Astrocyte (in vitro differentiated cells and primary cell): ENCODE measurements at regions not wholly inside any gene's neighbourhood (a gene's known extent, or its start where the extent isn't known, plus 50 kb on each side); places are given as distances from the start of the nearest gene placed in this dataset.
A peak's percentile ranks its signal among the peaks of the same experiment; 100 is the strongest.

Source experiments
- DNase-seq: peaks from one replicate; pipeline ENCODE4 v3.0.0-alpha.2; 2010; ENCODE audit warnings: low read depth
- FAIRE-seq: peaks from 2 replicates; lab custom pipeline; 2011; peaks lifted over from hg19 to GRCh38; lab: Jason Lieb, UNC
- H2AFZ ChIP-seq: 2 replicates; pipeline ENCODE4 v1.6.0; 2012; ENCODE audit warnings: low read depth, low read length, inconsistent platforms
- H3K27ac ChIP-seq: 2 replicates; pipeline ENCODE4 v1.5.1; 2011; ENCODE audit warnings: low read depth, low read length, inconsistent platforms
- H3K27me3 ChIP-seq: 2 replicates; pipeline ENCODE4 v1.6.0; 2011; ENCODE audit warnings: low read length, inconsistent platforms; ENCODE audit not compliant: insufficient read depth
- H3K36me3 ChIP-seq: 2 replicates; pipeline ENCODE4 v1.5.1; 2011; ENCODE audit warnings: low read length, inconsistent platforms; ENCODE audit not compliant: insufficient read depth
- H3K4me1 ChIP-seq: 2 replicates; pipeline ENCODE4 v1.5.1; 2011; ENCODE audit warnings: low read length, inconsistent platforms; ENCODE audit not compliant: insufficient read depth
- H3K4me2 ChIP-seq: 2 replicates; pipeline ENCODE4 v1.6.0; 2012; ENCODE audit warnings: low read length, inconsistent platforms
- H3K4me3 ChIP-seq: 2 replicates; pipeline ENCODE4 v1.5.1; 2011; ENCODE audit warnings: low read depth, mild to moderate bottlenecking, low read length, inconsistent platforms; ENCODE audit not compliant: insufficient read depth
- H3K79me2 ChIP-seq: 2 replicates; pipeline ENCODE4 v1.6.0; 2012; ENCODE audit warnings: mild to moderate bottlenecking, low read length, inconsistent platforms; ENCODE audit not compliant: insufficient read depth
- H3K9ac ChIP-seq: 2 replicates; pipeline ENCODE4 v1.6.0; 2012; ENCODE audit warnings: mild to moderate bottlenecking, low read length, inconsistent platforms
- H3K9me3 ChIP-seq: 2 replicates; pipeline ENCODE4 v1.5.1; 2012; ENCODE audit warnings: low read depth, mild to moderate bottlenecking, low read length, inconsistent platforms; ENCODE audit not compliant: insufficient read depth
- H4K20me1 ChIP-seq: 2 replicates; pipeline ENCODE4 v1.6.0; 2012; ENCODE audit warnings: low read length, inconsistent platforms; ENCODE audit not compliant: insufficient read depth
- H3K27ac Mint-ChIP-seq: one replicate; pipeline ENCODE4 v1.8.0; 2021; ENCODE audit warnings: mild to moderate bottlenecking, mixed read lengths; ENCODE audit not compliant: unreplicated experiment
- H3K27me3 Mint-ChIP-seq: one replicate; pipeline ENCODE4 v1.8.0; 2021; ENCODE audit warnings: low read depth, mixed read lengths; ENCODE audit not compliant: unreplicated experiment
- H3K36me3 Mint-ChIP-seq: one replicate; pipeline ENCODE4 v1.8.0; 2021; ENCODE audit warnings: low read depth, mixed read lengths; ENCODE audit not compliant: unreplicated experiment
- H3K4me1 Mint-ChIP-seq: one replicate; pipeline ENCODE4 v1.8.0; 2021; ENCODE audit warnings: low read depth, mixed read lengths; ENCODE audit not compliant: unreplicated experiment
- H3K4me3 Mint-ChIP-seq: one replicate; pipeline ENCODE4 v1.8.0; 2021; ENCODE audit warnings: mild to moderate bottlenecking, moderate library complexity, mixed read lengths; ENCODE audit not compliant: unreplicated experiment
- H3K9me3 Mint-ChIP-seq: one replicate; pipeline ENCODE4 v1.8.0; 2021; ENCODE audit warnings: mild to moderate bottlenecking, mixed read lengths; ENCODE audit not compliant: unreplicated experiment
- CTCF ChIP-seq: IDR thresholded peaks from 2 replicates; pipeline ENCODE4 v1.5.1; 2011; ENCODE audit warnings: low read depth, mild to moderate bottlenecking, inconsistent platforms, low read length, moderate library complexity; ENCODE audit not compliant: insufficient read depth
- EZH2 ChIP-seq: IDR thresholded peaks from 2 replicates; pipeline ENCODE4 v1.6.1; 2012; ENCODE audit warnings: mild to moderate bottlenecking, low read length, inconsistent platforms; ENCODE audit not compliant: insufficient read depth

GRCh38 chr21:38170704-38171682, 85.8 kb upstream of the KCNJ15 start:
- Histone ChIP-seq H3K36me3 (no peaks in the 10 kb centered on the region), H3K9me3 (no peaks in the 10 kb centered on the region), H3K27ac (peak overlapping the region; percentile 59), H3K9ac (peak overlapping the region; percentile 25), H3K4me1 (peaks cover 23% of the 10 kb centered on the region), H3K79me2 (no peaks in the 10 kb centered on the region), H3K27me3 (no peaks in the 10 kb centered on the region), H4K20me1 (no peaks in the 10 kb centered on the region), H3K4me2 (peak overlapping the region; percentile 68), H2AFZ (peak overlapping the region; percentile 28), H3K4me3 (no peak overlapping the region)
- Mint-ChIP-seq H3K27ac (peak overlapping the region; percentile 95), H3K4me1 (peaks cover 51% of the 10 kb centered on the region), H3K9me3 (no peaks in the 10 kb centered on the region), H3K36me3 (no peaks in the 10 kb centered on the region), H3K4me3 (peak overlapping the region; percentile 52), H3K27me3 (no peaks in the 10 kb centered on the region)
- FAIRE-seq (no peak), DNase-seq (peak; percentile 34)
- peak; percentile 11 for TF ChIP-seq CTCF
- TF ChIP-seq EZH2: no peak

GRCh38 chr21:38171723-38172344, 85.0 kb upstream of the KCNJ15 start:
- TF ChIP-seq CTCF (peak; percentile 21), EZH2 (no peak)
- Histone ChIP-seq H3K9me3 (no peaks in the 10 kb centered on the region), H3K36me3 (no peaks in the 10 kb centered on the region), H3K4me1 (peaks cover 23% of the 10 kb centered on the region), H2AFZ (no peak overlapping the region), H3K79me2 (no peaks in the 10 kb centered on the region), H4K20me1 (no peaks in the 10 kb centered on the region), H3K4me2 (peak overlapping the region; percentile 68), H3K9ac (peak overlapping the region; percentile 39), H3K4me3 (no peak overlapping the region), H3K27ac (peak overlapping the region; percentile 59), H3K27me3 (no peaks in the 10 kb centered on the region)
- Mint-ChIP-seq H3K9me3 (no peaks in the 10 kb centered on the region), H3K4me3 (peak overlapping the region; percentile 40), H3K36me3 (no peaks in the 10 kb centered on the region), H3K27me3 (no peaks in the 10 kb centered on the region), H3K4me1 (peaks cover 48% of the 10 kb centered on the region), H3K27ac (peak overlapping the region; percentile 95)
- FAIRE-seq: no peak
- peak; percentile 67 for DNase-seq
